ENCODE measurements at regions not wholly inside any gene's neighbourhood (a gene's known extent, or its start where the extent isn't known, plus 50 kb on each side); places are given as distances from the start of the nearest gene placed in this dataset.

DNA sequence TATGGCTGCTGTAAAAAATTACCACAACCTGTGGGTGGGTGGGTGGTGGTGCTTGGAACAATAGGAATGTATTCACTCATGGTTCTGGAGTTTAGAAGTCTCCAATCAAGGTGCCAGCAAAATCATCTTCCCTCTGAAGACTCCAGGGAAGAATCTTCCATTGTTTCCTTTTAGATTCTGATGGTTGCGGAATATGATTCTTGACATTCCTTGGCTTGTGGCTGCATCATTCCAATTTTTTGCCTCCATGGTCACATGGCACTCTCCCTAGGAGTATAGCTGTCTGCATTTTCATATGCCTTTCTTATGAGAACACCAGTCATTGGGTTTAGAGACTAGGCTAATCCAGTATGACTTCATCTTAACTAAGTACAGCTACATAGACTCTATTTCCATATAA lies 401.0 kb downstream of the HS3ST3B1 start:
- H3K27me3 ChIP-seq = no peaks in the 10 kb centered on the region
- DNase-seq (ENCODE audit: extremely low spot score) = no peak
- no peaks in the 10 kb centered on the region for H3K9me3 ChIP-seq
- TF ChIP-seq EP300 (IDR thresholded peaks at IDR 0.05) (no peak), POLR2A (IDR thresholded peaks at IDR 0.05; ENCODE audit: low read depth) (no peak), POLR2AphosphoS5 (IDR thresholded peaks at IDR 0.05) (no peak)
- TF ChIP-seq, protein P1, sequence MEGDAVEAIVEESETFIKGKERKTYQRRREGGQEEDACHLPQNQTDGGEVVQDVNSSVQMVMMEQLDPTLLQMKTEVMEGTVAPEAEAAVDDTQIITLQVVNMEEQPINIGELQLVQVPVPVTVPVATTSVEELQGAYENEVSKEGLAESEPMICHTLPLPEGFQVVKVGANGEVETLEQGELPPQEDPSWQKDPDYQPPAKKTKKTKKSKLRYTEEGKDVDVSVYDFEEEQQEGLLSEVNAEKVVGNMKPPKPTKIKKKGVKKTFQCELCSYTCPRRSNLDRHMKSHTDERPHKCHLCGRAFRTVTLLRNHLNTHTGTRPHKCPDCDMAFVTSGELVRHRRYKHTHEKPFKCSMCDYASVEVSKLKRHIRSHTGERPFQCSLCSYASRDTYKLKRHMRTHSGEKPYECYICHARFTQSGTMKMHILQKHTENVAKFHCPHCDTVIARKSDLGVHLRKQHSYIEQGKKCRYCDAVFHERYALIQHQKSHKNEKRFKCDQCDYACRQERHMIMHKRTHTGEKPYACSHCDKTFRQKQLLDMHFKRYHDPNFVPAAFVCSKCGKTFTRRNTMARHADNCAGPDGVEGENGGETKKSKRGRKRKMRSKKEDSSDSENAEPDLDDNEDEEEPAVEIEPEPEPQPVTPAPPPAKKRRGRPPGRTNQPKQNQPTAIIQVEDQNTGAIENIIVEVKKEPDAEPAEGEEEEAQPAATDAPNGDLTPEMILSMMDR (IDR thresholded peaks at IDR 0.05) = no peak
- H3K4me3 ChIP-seq = no peak overlapping the region
- intact Hi-C loops (cut with DNase I) = no loop called here
- no peaks in the 10 kb centered on the region for H3K36me3 ChIP-seq
- 96% methylated on average over 1 of the region's 1 CpG for WGBS
- H3K4me1 ChIP-seq = no peaks in the 10 kb centered on the region
- no peak overlapping the region for H3K27ac ChIP-seq (replicated peaks in 1 of 4)

DNA sequence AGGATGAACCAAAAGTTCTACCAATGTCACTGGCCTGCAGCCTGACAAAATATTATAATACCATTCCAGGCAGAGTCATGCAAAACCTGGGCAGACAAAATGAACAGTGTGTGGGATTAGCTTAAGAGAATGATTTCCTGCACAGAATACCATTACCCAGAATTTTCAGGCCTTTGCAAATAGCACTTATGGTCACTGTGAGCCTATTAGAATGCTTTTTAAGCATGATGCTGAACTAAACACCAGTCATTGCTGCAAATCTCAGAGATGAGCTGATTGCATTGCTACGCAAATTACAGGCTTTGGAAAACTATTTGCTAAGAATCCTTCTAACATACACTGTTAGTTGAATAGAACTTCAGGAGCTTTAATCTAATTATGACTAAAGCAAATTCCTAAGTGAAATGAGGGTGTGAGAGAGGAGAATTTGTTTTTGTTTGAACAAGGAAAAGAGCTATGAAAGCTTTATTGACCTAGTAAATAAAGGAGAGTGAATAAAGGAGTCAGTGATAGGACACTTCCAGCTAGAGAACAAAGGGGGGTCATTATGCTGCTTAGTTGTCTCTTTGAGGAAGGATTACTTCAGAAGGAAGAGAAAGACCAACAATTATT lies 398.8 kb downstream of the HS3ST3B1 start:
- Histone ChIP-seq H3K36me3 (no peaks in the 10 kb centered on the region), H3K27ac (replicated peaks in 1 of 4) (no peak overlapping the region), H3K4me1 (no peaks in the 10 kb centered on the region), H3K4me3 (no peak overlapping the region), H3K9me3 (no peaks in the 10 kb centered on the region), H3K27me3 (no peaks in the 10 kb centered on the region)
- intact Hi-C loops (cut with DNase I) = no loop called here
- WGBS = 85% methylated on average over 1 of the region's 1 CpG
- DNase-seq (ENCODE audit: extremely low spot score) = no peak
- TF ChIP-seq POLR2A (IDR thresholded peaks at IDR 0.05; ENCODE audit: low read depth) = no peak
- TF ChIP-seq POLR2AphosphoS5 (IDR thresholded peaks at IDR 0.05) = no peak
- no peak for TF ChIP-seq EP300 (IDR thresholded peaks at IDR 0.05)
- TF ChIP-seq, protein P1 (IDR thresholded peaks at IDR 0.05) = no peak

DNA sequence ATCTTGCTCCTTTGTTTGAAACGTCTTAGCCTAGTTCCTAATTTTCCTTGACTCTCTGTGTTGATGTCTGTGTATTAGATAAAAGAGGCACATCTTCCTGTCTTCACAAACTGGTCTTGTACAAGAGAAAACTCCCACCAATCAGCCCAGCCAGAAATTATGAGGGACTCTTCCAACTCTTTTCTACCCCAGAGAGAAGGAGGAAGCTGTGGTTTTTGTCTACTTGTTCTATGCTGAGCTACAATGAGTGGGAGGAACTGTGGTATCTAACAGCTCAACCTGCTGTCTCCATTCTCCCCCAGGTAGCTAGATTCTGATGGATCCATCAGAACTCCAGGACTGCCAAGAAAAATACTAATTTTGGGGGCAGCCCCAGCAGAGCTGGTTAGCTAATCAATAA lies 392.5 kb downstream of the HS3ST3B1 start:
- Histone ChIP-seq H3K4me3 (no peak overlapping the region), H3K27me3 (no peaks in the 10 kb centered on the region), H3K36me3 (no peaks in the 10 kb centered on the region), H3K4me1 (no peaks in the 10 kb centered on the region), H3K27ac (replicated peaks in 1 of 4) (no peak overlapping the region), H3K9me3 (peaks cover 0 to 8% (median 3%) of the 10 kb centered on the region in 4 donors)
- intact Hi-C loops (cut with DNase I) = no loop called here
- TF ChIP-seq POLR2AphosphoS5 (IDR thresholded peaks at IDR 0.05) (no peak), EP300 (IDR thresholded peaks at IDR 0.05) (no peak), POLR2A (IDR thresholded peaks at IDR 0.05; ENCODE audit: low read depth) (no peak)
- no peak for DNase-seq (ENCODE audit: extremely low spot score)
- 45% methylated on average over 1 of the region's 1 CpG for WGBS

DNA sequence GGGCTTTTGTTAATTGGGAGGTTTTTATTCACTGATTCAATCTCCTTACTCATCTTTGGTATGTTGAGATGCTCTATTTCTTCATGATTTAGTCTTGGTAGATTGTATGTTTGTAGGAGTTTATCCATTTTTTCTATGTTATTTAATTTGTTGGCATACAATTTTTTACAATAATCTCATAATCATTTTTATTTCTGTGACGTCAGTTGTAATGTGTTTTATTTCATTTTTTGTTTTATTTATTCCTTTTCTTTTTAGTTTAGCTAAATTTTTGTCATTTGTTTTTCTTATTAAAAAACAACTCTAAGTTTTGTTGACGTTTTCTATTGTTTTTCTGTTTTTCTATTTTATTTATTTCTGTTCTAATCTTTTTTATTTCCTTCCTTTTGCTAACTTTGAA lies 389.8 kb downstream of the HS3ST3B1 start:
- Histone ChIP-seq H3K27me3 (no peaks in the 10 kb centered on the region), H3K4me1 (no peaks in the 10 kb centered on the region), H3K4me3 (no peak overlapping the region), H3K36me3 (no peaks in the 10 kb centered on the region), H3K27ac (replicated peaks in 1 of 4) (no peak overlapping the region), H3K9me3 (peaks cover 0 to 8% (median 3%) of the 10 kb centered on the region in 4 donors)
- 43% methylated on average over 2 of the region's 2 CpGs for WGBS
- TF ChIP-seq POLR2A (IDR thresholded peaks at IDR 0.05; ENCODE audit: low read depth) = no peak
- no peak for TF ChIP-seq EP300 (IDR thresholded peaks at IDR 0.05)
- DNase-seq (ENCODE audit: extremely low spot score) = no peak
- intact Hi-C loops (cut with DNase I) = no loop called here

DNA sequence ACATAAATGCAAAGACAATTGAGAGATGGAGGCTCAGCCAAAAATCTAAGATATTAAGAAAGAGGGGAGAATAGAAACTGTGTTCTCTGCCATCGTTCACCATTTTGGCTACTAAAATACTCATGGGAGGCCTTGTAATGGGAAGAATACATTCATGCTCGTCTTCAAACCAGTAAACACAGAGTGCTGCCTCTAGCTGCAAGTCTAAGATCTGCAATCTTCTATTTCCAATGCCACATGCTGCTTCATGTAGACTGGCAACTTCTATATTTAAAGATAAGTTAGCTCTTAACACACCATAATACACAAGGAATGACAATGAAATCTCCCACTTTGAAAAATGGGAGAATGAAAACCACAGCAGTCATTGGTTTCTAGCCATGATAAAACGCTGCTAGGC lies 387.3 kb downstream of the HS3ST3B1 start:
- no peak overlapping the region for H3K4me3 ChIP-seq
- H3K27ac ChIP-seq (replicated peaks in 1 of 4) = no peak overlapping the region
- H3K27me3 ChIP-seq = no peaks in the 10 kb centered on the region
- H3K4me1 ChIP-seq = no peaks in the 10 kb centered on the region
- peaks cover 0 to 8% (median 3%) of the 10 kb centered on the region in 4 donors for H3K9me3 ChIP-seq
- no peak for DNase-seq (ENCODE audit: extremely low spot score)
- intact Hi-C loops (cut with DNase I) = no loop called here
- WGBS = 76% methylated on average over 3 of the region's 3 CpGs
- TF ChIP-seq, protein P1 (IDR thresholded peaks at IDR 0.05) = no peak
- TF ChIP-seq POLR2A (IDR thresholded peaks at IDR 0.05; ENCODE audit: low read depth) (no peak), POLR2AphosphoS5 (IDR thresholded peaks at IDR 0.05) (no peak), EP300 (IDR thresholded peaks at IDR 0.05) (no peak)
- H3K36me3 ChIP-seq = no peaks in the 10 kb centered on the region

DNA sequence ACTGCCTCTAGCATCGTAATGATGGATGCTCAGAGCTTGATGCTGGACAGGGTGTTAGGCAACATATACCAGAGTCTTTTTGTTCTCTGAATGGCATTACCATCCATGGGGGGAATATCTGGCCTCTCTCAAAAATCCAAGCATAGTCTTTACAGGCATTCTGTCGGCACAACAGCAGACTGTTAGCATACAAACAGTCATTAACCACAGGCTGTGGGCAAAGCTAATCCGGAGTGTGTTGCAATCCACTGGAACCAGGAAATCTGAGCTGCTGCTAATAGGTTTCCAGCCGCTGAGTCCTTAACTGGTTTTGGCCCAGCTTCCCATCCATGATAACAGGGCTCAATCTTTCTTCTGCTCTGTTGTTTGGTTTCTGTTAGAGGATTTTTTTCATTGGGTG lies 371.9 kb downstream of the HS3ST3B1 start:
- Histone ChIP-seq H3K27ac (replicated peaks in 1 of 4) (no peak overlapping the region), H3K27me3 (no peaks in the 10 kb centered on the region), H3K4me1 (no peaks in the 10 kb centered on the region), H3K4me3 (no peak overlapping the region), H3K36me3 (no peaks in the 10 kb centered on the region), H3K9me3 (no peaks in the 10 kb centered on the region)
- intact Hi-C loops (cut with DNase I) = no loop called here
- 54% methylated on average over 4 of the region's 4 CpGs for WGBS
- TF ChIP-seq POLR2A (IDR thresholded peaks at IDR 0.05; ENCODE audit: low read depth) (no peak), POLR2AphosphoS5 (IDR thresholded peaks at IDR 0.05) (no peak), EP300 (IDR thresholded peaks at IDR 0.05) (no peak)
- TF ChIP-seq, protein P1 (IDR thresholded peaks at IDR 0.05) = no peak
- DNase-seq (ENCODE audit: extremely low spot score) = peak; percentile 81

Measured in esophagus muscularis mucosa (tissue), 4 donors.